GM21381 (cell line): ENCODE measurements at regions not wholly inside any gene's neighbourhood (a gene's known extent, or its start where the extent isn't known, plus 50 kb on each side); places are given as distances from the start of the nearest gene placed in this dataset.
"Not testable (repeated sequence)": the region's sequence is repeated elsewhere in the genome, so short reads cannot be mapped to it uniquely, and the experiment has no call there.

Experiments used
- ATAC-seq: cut with Tn5 transposase; IDR thresholded peaks from one replicate; pipeline ENCODE4 v1.9.1; 2021; ENCODE audit warnings: mild to moderate bottlenecking, moderate library complexity; ENCODE audit not compliant: unreplicated experiment

DNA sequence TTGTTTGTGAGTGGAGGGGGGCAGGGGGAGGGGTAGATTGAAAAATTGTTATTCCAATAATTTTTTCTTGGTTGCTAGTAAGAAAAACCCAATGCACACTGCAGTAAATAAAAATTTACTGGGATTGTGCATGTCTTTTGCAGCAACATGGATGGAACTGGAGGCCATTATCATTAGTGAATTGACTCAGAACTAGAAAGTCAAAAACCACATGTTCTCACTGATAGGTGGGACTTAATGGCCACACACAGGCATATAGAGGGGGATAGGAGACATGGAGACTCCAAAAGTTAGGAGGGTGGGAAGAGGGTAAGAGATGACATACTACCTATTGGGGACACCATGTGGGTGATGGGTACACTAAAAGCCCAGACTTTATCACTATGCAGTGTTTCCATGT lies 67.2 kb downstream of the BUB3 start:
- ATAC-seq: no peak

DNA sequence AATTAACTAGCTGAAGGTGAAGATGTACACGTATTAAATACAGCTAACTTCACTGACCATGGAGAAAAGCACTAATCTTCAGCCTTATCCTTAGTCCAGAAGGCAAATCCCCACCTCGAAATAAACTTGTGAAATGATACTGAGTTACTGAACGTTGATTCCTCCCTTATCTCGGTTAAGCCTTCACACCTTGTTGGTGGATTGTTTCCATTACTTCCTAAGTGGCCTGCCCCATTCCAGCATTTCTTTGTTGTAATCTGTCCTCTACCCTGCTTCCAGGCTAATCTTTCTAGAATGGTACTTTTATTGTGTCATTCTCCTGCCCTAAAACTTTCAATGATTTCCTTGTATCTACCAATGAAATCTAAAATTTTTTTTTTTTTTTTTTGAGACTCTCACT lies 68.6 kb downstream of the BUB3 start:
- ATAC-seq: no peak

GRCh38 chr10:123227706-123228105 lies 73.5 kb downstream of the BUB3 start:
- no peak for ATAC-seq

DNA sequence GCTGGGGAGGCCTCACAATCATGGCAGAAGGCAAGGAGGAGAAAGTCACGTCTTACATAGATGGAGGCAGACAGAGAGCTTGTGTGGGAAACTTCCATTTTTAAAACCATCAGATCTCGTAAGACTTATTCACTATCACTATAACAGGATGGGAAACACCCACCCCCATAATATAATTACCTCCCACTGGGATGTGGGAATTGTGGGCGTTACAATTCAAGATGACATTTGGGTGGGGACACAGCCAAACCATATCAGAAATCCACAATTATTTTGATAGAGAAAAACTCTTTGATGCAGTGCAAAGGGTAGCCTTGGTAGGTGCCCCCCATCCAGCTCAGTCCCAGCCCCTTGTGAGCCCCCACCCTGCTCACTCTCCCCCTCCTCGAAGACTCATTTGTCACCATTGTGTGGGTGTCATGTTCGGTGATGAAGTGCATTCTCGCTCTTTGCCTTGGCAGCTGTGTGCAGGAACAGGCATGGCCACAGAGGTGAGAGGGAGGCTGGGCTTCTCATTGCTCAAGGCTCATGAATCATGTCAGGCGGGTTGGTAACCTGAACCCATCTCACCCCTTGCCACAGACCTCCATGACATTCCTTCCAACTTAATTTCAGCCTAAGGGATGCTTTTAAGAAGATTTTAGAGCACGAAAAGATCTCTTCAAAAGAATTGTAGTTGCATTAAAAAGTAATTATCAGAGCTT lies 75.9 kb downstream of the BUB3 start:
- no peak for ATAC-seq

DNA sequence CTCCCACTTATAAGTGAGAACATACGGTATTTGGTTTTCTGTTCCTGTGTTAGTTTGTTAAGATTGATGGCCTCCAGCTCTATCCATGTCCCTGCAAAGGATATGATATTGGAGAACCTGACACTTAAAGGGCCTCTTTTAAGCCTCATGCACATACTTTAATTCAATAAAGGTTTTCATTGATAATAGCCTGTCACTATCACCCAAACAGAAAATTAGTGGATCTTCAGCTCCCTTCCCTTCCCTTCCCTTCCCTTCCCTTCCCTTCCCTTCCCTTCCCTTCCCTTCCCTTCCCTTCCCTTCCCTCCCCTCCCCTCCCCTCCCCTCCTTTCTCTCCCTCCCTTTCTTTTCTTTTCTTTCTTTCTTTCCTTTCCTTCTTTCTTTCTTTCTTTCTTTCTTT lies 78.7 kb downstream of the BUB3 start:
- not testable (repeated sequence) for ATAC-seq

DNA sequence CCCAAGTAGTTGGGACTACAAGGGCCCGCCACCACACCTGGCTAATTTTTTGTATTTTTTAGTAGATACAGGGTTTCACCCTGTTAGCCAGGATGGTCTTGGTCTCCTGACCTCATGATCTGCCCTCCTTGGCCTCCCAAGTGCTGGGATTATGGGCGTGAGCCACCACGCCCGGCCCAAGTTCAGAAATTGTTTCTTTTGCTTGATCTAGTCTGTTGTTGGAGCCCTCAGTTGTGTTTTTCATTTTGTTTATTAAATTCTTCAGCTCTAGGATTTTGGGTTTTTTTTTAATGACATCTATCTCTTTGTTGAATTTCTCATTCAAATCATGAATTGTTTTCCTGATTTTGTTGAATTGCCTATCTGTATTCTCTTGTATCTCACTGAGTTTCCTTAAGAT lies 80.8 kb downstream of the BUB3 start:
- not testable (repeated sequence) for ATAC-seq

DNA sequence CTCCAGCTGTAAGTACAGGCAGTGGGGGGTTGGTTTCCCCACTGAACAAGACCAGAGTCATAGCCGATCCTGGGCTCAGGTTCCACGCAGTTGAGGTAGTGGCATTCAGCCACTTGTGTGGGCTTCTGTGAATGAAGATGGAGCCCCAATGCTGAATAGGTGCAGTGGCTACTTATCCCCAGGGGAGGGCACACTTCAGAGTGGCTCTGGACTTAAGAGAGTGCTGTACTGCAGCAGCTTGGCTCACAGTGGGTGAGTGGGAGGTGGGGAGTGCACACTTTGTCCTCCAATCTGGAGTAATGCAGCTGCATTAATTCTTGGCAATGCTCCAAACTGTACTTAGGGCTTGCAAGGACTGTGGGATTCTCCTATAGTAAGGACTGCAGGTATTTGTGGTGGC lies 81.9 kb downstream of the BUB3 start:
- no peak for ATAC-seq

DNA sequence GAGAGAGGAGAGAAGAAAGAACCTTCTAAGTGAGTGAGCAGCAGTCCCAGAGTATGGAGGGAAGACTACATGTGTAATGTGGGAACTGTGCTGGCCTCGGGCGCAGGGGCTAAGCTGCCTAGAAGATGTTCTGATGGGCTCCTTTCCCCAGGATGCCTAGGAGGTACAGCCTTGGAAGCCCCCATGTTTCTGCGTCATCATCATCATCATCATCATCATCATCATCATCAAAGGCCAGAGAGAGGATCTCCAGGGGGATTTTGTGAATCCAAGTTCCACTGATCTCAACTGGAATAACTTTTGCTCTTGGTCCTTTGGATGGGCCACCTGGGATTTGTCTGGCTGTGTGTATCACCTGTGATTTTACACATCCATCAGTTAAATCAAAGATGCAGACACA lies 86.0 kb downstream of the BUB3 start:
- ATAC-seq: no peak

GRCh38 chr10:123240776-123241175 lies 86.6 kb downstream of the BUB3 start:
- no peak for ATAC-seq

DNA sequence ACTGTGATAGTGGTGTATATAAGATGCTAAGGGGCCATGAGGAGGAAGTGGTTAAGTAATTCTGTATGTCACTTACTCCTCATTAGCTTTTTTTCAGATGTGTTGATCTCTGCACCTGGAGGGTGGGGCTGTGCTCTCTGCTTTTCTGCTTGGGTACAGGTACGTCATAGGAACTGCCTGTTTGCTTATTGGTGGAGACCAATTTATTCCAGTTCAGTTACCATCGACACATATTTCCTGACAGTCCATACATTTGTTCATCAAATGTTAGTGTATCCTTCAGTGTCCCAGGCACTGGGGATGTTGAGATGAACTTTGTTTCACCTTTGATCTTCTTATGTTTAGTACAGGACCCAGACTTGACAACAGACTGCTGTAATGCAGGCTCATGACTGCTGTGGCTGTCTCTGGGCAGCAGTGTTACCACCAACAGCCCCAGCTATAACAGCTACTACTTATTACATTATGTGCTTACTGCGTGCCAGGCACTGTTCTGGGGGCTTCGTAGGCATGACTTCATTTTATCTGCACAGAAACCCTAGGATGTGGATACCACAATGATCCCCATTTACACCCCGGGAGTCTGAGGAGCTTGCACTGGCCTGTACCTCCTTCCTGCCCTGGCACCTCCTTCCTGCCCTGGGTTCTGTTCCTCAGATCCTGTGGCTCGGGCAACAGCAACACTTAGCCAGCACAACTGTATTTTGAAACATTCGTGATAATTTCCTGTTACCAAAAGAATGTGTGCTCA lies 87.4 kb downstream of the BUB3 start:
- ATAC-seq: no peak

DNA sequence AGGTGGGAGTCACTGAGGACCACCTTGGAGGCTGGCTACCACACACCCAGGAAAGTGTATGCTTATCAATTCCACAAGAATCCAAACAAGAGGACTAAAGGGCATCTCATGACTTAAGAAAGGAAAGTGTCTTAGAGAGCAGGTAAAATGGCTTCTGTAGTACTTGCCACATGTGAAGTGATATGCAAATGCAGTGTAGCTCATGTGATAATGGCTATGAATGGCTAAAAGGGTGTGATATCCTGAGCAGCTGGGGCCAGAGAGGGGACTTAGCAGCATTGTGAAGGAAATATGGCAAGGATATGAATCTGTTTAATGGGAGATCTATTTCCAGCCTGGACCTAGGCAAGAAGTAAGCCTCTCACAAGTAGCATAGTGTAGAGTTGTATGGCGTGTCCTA lies 90.5 kb downstream of the BUB3 start:
- no peak for ATAC-seq

DNA sequence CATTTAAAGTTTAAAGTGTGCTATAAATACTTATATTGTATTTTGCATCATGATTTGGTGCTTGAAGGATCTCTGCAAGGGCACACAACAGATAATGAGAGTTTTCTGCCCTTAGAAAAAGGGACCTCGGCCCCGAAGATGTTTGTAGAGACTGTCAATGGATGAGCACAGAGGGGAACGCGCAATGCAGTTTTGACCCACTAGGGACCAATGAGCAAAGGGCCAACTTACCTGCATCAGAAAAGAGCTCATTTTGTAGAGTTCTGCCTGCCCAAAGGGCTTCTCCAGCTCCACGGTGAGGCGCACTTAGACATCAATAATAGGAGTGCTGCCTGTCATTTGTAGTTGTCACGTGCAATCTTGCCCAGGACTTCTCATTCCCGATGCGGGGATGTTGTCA lies 91.1 kb downstream of the BUB3 start:
- no peak for ATAC-seq

DNA sequence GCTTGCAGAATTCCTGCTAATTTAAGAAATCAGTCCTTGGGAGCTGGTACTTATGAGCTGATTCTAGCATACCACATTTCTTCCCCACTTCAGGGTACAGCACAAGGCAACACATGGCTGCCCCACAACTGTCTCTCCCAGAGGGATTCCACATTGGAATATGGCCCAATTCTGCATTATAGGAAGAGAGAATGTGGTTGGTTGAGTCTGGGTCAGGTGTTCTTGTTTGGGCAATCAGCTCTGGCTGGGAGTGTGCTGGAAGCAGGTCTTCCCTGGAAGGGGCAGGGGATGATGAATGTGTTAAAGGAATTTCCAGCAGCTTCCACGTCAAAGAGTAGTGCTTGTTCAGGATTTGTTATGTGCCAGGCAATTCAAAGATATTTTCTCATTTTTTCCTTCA lies 95.7 kb downstream of the BUB3 start:
- no peak for ATAC-seq

DNA sequence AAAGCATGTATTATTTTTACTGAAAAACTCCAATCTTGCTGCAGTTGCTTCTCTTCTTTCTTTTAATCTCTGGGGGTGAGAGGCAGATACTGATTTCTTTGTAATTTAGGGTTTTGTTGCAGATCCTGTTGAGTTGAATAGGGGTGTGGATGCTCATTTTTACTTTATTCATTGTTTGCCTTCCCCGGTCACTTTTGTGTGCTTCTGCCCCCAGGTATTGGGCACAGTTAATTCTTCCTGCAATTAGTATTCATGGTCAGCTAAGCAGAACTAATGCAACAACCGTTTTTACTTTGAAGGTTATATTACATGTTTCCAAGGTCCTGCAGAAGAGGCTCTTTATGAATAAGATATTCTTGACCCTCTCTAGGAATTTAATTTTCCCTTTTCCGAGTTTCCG lies 96.4 kb downstream of the BUB3 start:
- ATAC-seq: no peak

DNA sequence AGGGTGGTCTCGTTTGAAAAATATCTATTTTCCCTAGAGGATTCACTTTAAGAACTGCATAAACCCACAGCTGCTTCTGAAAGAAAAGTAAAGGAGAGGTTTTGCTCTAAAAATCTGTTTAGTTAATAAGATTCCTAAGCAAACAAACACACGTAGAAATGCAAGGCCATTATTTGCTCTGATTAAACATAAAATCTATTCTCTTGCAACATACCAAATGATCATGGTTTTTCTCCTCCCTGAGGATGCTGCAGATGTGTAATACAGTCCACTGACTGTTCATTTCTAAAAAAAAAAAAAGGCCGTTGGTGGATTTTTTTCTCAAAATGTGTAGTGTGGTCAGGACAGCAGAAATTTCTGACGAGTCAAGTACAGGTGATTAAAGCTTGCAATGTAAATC lies 98.6 kb downstream of the BUB3 start:
- no peak for ATAC-seq

- not testable (repeated sequence) for ATAC-seq
Measured at GRCh38 chr10:123254343-123254742, 100.1 kb downstream of the BUB3 start.

DNA sequence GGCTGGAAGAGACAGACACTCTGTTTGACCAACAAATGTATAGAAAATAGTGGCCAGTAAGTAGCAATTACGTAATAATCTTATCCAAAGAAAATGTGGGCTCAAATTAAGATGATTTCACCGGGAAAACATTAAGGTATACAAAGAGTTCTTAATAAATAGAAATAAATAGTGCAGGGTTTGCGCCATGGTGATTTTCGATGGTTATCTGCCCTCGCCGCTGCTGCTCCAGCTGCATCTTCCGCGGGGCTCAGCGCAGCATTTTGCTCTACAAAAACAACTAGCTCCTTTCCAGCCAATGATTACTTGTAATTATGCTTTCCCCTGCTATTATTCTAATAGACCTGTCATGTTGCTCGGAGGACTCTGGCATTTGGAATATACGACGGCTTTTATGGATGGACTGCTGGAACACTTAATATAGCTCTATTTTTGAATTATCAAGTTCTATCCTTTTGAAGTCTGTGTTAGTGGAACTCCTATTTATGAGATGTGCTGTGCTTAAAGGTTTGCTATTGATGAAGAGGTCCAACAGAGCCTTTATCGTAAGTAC lies 103.8 kb downstream of the BUB3 start:
- ATAC-seq: no peak

- no peak for ATAC-seq
Measured at GRCh38 chr10:123259081-123259480, 104.9 kb downstream of the BUB3 start.

DNA sequence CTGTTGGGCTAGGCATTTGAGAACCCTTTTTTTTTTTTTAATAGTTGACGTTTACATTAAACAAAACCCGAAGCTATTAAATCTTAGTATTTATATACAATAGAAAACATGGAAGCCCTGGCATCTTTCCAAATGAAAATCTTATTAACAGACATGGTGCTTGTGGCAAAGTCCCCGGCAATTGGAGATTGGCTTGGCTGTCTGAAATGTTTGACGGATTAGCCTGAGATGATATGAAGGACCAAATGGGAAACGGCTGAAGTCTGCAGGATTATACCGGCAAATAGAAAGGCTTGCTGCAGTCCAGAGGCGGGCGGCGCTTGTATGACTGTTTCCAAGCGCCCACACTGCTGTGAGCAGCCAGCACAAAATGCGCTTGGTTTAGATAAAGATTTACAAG lies 105.6 kb downstream of the BUB3 start:
- ATAC-seq: no peak

GRCh38 chr10:123262456-123262855 lies 108.3 kb downstream of the BUB3 start:
- ATAC-seq: no peak

DNA sequence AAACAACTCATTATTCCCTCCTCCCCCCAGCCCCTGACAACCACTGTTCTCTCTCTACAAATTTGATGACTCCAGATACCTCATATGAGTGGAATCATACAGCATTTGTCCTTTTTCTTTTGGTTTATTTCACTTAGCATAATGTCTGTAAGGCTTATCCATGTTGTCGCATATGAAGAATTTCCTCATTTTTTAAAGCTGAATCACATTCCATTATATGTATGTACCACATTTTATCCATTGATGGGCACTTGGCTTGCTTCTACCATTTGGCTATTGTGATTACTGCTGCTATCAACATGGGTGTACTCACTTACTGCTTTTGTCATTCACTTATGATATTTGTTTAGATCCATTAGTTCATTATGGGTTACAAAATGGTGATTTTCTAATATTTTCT lies 112.8 kb downstream of the BUB3 start:
- no peak for ATAC-seq

GRCh38 chr10:123269017-123269552 lies 114.9 kb downstream of the BUB3 start:
- ATAC-seq: no peak
